ENCODE measurements at regions not wholly inside any gene's neighbourhood (a gene's known extent, or its start where the extent isn't known, plus 50 kb on each side); places are given as distances from the start of the nearest gene placed in this dataset.

DNA sequence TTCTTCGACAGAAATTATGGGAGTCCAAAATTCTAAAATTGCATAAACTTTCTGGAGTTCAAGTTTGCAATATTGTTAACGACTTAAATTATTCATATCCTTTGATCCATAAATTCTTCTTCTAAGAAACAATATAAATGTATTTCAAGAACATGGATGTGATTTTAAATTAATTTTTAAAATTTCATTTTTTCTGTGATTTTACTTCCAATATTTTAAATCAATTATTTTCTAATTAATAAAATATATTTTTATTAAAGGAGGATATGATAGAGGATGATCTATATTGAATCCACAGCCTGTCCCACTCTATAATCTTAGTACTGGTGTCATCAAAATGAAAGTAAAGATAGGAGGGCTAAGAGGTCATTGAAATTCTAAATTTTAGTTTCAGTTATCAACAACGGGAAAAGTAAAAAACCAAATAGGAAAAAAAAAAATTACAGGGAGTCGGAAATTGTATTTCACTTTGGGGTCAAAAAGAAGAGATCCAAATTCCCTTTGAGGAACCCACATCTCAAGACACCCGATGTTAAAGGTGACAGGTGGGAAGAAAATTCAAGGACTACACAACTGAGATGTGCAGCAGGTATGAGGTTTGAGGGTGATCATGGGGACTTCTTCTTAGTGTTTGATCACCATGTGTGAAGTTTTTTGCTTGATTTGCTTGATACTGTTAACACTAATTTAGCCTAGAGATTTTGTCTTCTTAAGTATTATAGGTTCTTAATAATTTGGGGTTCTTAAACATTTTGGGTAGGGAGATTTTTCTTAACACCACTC lies 154.8 kb upstream of the RGS18 start:
- TF ChIP-seq, protein P1, sequence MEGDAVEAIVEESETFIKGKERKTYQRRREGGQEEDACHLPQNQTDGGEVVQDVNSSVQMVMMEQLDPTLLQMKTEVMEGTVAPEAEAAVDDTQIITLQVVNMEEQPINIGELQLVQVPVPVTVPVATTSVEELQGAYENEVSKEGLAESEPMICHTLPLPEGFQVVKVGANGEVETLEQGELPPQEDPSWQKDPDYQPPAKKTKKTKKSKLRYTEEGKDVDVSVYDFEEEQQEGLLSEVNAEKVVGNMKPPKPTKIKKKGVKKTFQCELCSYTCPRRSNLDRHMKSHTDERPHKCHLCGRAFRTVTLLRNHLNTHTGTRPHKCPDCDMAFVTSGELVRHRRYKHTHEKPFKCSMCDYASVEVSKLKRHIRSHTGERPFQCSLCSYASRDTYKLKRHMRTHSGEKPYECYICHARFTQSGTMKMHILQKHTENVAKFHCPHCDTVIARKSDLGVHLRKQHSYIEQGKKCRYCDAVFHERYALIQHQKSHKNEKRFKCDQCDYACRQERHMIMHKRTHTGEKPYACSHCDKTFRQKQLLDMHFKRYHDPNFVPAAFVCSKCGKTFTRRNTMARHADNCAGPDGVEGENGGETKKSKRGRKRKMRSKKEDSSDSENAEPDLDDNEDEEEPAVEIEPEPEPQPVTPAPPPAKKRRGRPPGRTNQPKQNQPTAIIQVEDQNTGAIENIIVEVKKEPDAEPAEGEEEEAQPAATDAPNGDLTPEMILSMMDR (IDR thresholded peaks at IDR 0.05) = no peak
- no peak for TF ChIP-seq POLR2A (IDR thresholded peaks at IDR 0.05)
